ENCODE measurements at regions not wholly inside any gene's neighbourhood (a gene's known extent, or its start where the extent isn't known, plus 50 kb on each side); places are given as distances from the start of the nearest gene placed in this dataset.

DNA sequence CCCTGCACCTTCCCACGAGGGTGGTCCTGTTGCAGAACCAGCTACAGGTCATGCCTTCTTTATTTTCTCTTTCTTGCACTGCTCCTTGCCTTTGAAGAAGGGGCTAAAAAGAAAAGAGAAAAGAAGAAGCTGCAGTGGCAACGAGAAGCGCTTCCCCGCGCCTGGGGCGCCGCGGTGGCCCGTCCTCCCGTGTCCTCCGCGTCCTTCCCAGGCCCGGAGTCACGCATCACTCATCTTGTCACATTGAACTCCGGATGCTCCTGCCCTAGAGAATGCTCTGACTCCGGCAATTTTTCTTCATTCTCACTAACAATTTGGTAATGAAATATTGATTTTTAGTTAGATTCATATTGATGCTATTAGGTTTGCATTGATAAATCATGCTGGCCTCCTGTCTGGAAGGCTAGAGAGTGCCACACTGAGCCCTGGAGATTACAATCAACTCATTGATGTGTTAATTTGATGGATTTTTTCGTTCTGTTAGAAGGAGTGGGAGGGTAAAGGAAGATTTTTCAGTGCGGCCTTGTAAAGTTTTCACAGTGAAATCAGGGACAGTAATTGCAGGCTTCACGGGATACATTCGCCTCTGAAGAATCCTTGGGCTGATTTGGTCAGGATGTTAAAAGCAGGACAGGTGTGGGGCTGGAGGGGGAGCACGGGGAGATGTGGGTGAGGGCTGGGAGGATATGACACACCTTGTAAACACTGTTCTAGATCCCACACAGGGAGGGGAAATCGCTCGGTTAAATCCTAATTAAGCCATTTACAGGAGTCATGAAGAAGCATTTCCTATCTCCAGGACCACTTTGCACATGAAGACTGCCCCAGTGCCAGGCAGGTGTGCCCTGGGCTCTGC, 349.3 kb downstream of the ZNF516 start:
- in situ Hi-C loops (cut with HindIII; ENCODE audit: low pct_ligation_motif_present, low pct_unique_long_range_greater_than_20kb, low sequenced_read_pairs), result no loop called here
- no peak for DNase-seq

DNA sequence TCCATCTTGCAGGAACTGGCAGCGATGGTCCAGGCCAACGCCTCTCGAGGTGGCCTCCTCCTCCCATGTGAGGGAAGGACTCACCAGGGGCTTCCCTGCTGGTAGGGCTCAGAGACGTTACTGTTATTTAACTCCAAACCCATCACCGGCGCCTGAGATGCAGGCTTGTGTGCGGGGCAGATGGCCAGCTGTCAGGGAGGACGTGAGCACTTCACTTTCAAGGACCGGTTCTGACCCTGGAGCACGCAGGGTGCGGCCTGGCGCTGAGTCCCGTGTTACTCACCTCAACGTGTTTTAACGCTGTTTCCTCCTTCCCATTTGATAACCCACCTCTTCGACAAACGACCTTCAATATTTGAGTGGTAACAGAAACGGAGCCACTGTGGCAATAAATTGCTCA, 350.2 kb downstream of the ZNF516 start:
- in situ Hi-C loops (cut with HindIII; ENCODE audit: low pct_ligation_motif_present, low pct_unique_long_range_greater_than_20kb, low sequenced_read_pairs), result no loop called here
- no peak for DNase-seq

DNA sequence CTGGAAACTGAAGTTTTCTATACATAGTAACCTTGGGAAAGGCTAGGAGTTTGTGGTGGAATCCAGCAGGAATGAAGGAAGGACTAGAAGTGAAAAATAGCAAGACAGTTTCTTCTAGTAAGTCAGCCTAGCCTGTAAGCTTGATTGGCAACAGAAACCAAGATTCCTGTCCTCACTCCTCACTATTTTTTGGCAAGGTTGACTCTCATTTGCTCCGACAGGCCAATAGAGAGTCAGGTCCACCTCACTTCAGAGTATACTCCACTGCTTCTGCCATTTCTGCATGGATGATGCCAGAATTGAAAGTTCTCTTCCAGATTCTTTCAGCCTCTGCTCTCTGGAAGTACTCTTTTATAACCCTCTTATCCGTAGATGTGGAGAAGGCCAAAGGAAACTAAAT, 352.4 kb downstream of the ZNF516 start:
- DNase-seq, result no peak
- in situ Hi-C loops (cut with HindIII; ENCODE audit: low pct_ligation_motif_present, low pct_unique_long_range_greater_than_20kb, low sequenced_read_pairs), result no loop called here

DNA sequence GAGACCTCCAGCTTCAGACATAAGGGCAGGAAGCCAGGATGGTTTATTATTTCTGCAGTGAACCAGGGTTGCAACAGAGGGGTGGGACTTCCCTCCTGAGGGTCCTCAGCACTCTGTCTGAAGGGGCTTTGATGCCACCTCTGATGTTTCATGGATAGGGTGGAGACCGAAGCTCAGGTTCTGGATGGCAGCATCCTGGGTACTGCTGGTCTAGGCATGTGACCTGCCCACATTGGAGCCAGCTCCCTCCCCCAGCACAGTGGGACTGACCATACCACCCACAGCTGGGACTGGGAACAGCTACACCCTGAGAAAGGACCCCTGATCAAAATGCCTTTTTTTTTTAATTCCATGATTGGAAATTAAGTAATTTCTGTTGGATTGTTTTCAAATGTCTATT, 355.2 kb downstream of the ZNF516 start:
- in situ Hi-C loops (cut with HindIII; ENCODE audit: low pct_ligation_motif_present, low pct_unique_long_range_greater_than_20kb, low sequenced_read_pairs), result no loop called here
- DNase-seq, result no peak

DNA sequence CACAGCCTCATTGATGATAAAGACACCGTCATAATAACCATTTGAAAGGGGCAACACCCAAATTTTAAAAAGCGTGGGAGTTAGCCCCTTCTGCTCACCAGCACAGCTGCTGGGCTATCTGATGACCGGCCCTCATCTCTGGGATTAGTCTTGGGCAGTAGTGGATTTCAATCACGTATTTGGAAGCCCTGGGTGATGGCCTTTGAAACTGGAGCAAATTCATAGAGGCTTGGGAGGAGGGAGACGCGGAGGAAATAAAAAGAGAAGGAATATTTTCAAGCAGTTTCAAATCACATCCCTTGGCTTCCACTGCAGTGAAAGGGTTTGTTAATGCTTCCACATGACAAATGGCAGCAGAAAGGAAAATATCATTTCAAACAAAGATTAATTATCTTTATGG, 357.8 kb downstream of the ZNF516 start:
- DNase-seq, result no peak
- in situ Hi-C loops (cut with HindIII; ENCODE audit: low pct_ligation_motif_present, low pct_unique_long_range_greater_than_20kb, low sequenced_read_pairs), result no loop called here

DNA sequence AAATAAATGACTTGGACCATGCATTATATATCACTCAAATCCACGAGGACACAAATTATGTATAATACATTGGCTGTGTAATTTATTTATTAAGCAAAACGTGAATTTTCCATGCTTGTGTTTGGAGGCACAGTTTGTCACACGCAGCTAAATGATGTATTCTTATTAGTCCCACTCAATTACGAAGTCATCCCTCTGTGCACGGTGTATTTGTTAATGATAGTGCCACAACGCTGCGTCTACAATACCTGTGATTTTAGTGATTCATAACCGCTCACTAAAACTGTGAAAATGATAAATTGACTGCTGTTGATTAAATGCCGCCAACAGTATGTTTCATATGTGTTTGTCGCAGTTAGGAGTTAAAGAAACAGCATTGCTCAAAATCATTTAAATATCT, 358.3 kb downstream of the ZNF516 start:
- in situ Hi-C loops (cut with HindIII; ENCODE audit: low pct_ligation_motif_present, low pct_unique_long_range_greater_than_20kb, low sequenced_read_pairs), result no loop called here

DNA sequence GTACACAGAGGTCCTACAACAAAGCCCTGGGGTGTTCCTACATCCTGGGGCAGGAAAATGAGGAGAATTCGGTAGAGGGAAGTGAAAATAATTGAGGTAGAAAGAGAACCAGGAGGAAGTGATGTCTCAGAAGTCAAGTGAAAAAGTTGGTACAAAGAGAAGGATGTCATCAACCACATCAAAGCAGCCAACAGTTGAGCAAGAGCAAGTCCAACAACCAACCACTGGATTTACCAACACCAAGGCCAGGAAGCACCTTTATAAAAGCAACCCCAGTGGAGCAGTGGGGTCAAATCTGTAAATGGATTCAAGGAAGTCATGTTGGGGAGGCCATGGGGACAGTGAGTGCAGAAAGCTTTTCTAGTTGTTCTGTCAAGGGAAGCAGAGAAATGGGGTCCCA, 360.4 kb downstream of the ZNF516 start:
- DNase-seq, result no peak
- in situ Hi-C loops (cut with HindIII; ENCODE audit: low pct_ligation_motif_present, low pct_unique_long_range_greater_than_20kb, low sequenced_read_pairs), result no loop called here

More for the DNA sequence above, 358.3 kb downstream of the ZNF516 start:
- no peak for DNase-seq

GRCh38 chr18:76133873-76134272, 361.2 kb downstream of the ZNF516 start:
- in situ Hi-C loops (cut with HindIII; ENCODE audit: low pct_ligation_motif_present, low pct_unique_long_range_greater_than_20kb, low sequenced_read_pairs), result no loop called here
- no peak for DNase-seq

DNA sequence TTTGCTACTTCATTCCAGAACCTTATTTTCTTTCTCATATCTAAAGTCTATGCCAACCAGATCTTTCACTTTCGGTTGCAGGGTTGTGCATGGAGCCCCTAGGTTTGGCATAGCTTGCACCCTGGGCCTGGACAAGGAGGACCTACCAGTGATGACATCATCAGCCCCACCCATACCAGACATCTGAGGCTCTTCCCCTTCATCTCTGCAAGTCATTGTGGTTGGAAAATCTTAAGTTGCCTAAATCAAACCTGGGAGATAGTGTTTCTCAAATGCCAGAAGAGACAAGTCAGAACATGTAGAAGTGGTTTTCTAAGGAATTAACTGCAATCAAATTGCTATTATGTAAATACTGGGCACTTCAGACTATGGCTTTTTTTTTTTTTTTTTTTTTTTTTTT, 363.3 kb downstream of the ZNF516 start:
- in situ Hi-C loops (cut with HindIII; ENCODE audit: low pct_ligation_motif_present, low pct_unique_long_range_greater_than_20kb, low sequenced_read_pairs), result no loop called here
- DNase-seq, result no peak

GRCh38 chr18:76130845-76131244, 364.2 kb downstream of the ZNF516 start:
- in situ Hi-C loops (cut with HindIII; ENCODE audit: low pct_ligation_motif_present, low pct_unique_long_range_greater_than_20kb, low sequenced_read_pairs), result no loop called here
- DNase-seq, result no peak

DNA sequence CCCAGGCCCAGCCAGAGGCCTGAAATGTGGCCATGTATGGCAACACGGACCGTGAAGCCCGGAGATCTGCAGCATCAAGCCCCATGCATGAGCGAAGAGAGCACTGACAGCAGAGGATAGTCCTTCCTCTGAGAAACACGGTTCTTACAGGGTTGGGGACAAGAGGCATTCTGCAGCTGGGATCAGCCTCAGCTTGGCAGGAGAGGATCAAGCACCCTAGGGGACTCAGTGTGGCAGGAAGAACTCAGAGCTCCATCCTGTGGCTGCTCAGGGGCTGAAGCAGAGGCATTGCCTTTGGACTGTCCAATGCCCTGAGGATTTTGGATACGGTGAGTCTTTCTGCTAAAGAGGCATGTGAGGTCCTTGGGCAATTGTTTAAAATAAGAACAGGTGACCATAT, 368.7 kb downstream of the ZNF516 start:
- no peak for DNase-seq
- in situ Hi-C loops (cut with HindIII; ENCODE audit: low pct_ligation_motif_present, low pct_unique_long_range_greater_than_20kb, low sequenced_read_pairs), result no loop called here

GRCh38 chr18:76121011-76121410, 374.0 kb downstream of the ZNF516 start:
- DNase-seq, result no peak

DNA sequence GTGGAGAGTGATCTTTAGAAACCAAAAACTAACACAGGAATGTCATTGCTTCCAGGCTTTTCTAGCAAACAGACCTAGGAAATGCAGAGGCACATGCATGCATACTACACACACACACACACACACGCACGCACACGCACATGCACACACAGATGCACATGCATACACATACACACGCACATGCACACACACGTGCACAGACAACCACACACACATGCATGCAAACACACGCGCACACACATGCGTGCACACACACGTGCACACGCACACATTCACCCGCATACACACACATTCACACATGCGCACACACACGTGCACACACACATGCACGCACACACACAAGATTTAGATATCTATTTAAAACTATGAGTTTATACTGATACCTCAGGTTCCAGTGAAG, 379.5 kb downstream of the ZNF516 start:
- in situ Hi-C loops (cut with HindIII; ENCODE audit: low pct_ligation_motif_present, low pct_unique_long_range_greater_than_20kb, low sequenced_read_pairs), result no loop called here
- no peak for DNase-seq

More at GRCh38 chr18:76121011-76121410, 374.0 kb downstream of the ZNF516 start:
- in situ Hi-C loops (cut with HindIII; ENCODE audit: low pct_ligation_motif_present, low pct_unique_long_range_greater_than_20kb, low sequenced_read_pairs), result no loop called here

DNA sequence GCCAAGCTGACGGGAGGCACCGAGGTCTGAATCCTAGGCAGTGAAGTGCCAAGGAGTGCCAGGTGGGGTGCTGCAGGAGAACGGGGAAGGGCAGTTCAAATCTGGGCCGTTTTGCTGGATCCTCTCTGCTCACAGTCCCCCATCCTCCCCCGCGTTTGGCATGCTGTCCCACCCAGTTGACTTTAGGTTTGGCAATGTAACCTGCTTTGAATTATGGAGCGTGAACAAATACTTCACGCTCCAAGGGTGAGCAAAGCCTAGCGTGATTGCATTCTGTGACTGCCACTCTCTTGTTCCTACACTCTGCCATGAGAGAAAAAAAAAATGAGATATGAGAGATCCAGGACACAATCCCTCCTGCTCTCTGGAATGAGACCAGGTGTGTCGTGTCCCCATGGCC, 381.9 kb downstream of the ZNF516 start:
- in situ Hi-C loops (cut with HindIII; ENCODE audit: low pct_ligation_motif_present, low pct_unique_long_range_greater_than_20kb, low sequenced_read_pairs), result no loop called here
- DNase-seq, result no peak

DNA sequence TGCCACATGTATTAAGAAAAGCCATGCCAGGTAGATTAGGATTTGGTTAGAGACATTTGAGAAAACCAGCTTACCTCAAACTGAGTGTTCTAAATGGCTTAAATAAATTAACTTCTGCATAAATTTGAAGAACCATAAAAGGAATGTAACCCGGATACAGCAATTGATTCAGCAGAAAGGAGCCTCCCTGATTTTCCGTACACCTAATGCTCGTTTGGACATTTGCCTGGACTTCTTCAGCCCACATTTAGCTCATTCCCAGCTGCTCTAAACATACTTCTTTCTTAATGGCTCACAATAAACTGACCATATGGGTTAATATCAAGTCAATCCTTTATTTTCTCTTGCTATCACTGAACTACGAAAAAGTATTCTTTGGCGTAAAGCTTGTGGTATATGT, 392.4 kb downstream of the ZNF516 start:
- in situ Hi-C loops (cut with HindIII; ENCODE audit: low pct_ligation_motif_present, low pct_unique_long_range_greater_than_20kb, low sequenced_read_pairs), result no loop called here
- DNase-seq, result no peak

DNA sequence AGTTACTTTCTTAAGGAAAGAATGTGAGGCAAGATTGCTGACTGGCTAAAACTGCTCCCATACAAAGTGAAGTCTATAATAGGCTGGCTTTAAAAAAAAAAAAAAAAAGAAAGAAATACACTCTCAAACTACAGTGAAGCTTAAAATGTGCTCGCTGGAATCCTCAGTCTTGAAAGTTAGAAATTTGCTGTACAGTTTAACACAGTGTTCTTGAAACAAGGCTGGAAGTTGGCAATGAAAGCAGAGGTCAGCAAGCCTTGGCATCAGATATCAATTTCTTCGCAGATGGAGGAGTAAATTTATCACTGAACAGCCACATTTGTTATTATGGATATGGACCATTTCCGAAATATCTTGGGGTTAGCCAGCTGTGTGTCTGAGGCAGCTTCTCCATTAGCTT, 392.9 kb downstream of the ZNF516 start:
- in situ Hi-C loops (cut with HindIII; ENCODE audit: low pct_ligation_motif_present, low pct_unique_long_range_greater_than_20kb, low sequenced_read_pairs), result no loop called here
- DNase-seq, result no peak

DNA sequence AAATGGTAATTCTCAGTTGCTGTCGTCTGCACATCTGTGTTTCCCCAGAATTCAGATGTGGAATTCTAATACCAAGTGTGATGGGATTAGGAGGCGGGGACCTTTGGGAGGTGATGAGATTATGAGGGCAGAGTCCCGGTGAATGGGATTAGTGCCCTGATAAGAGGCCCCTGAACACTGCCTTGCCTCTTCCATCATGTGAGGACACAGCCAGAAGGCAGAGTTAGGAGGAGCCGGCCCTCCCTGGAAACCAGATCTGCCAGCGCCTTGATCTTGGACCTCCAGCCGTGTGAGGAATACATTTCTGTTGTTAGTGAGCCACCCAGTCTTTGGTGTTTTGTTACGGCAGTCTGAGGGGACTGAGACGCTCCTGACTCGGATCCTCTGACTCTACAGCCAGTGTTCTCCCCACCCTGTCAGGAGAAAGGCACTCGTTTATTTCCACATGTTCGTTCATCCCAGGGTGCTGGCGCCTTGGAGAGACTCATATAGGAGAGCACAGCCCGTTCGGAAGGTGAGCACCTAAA, 395.0 kb downstream of the ZNF516 start:
- in situ Hi-C loops (cut with HindIII; ENCODE audit: low pct_ligation_motif_present, low pct_unique_long_range_greater_than_20kb, low sequenced_read_pairs), result no loop called here
- DNase-seq, result no peak

DNA sequence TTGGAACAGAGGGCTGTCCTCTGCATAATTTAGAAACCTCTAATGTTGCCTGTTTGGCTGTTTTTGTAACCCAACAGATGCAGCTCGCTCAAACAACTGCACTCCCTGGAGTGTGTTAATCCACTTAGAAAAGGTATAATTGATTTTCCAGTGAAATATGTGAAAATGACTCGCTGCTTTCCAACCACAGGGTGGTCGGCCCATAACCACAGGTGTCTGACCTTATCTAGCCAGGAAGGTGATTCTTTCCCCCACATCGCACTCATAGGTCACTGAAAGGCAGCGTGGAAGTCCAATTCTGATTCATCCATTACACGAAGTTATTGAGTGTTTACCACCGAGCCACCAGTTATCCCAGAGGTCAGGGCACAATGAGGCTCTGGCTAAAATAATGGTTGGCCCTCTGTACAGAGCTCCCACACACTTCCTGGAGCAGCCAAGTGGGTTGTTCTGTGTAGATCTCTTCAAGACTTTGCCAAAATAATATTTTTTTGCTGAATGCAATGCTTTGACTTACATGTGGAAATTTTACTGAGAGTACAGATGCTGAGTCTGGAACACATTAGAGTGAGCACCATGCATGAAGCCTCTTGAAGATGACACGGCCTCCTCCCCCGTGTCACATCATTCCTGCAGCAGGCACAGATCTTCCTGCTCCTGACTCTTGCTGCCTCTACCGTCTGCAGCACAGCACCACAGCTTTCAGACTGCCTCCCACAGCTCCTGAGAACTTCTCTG, 396.2 kb downstream of the ZNF516 start:
- no peak for DNase-seq
- in situ Hi-C loops (cut with HindIII; ENCODE audit: low pct_ligation_motif_present, low pct_unique_long_range_greater_than_20kb, low sequenced_read_pairs), result no loop called here

- in situ Hi-C loops (cut with HindIII; ENCODE audit: low pct_ligation_motif_present, low pct_unique_long_range_greater_than_20kb, low sequenced_read_pairs), result no loop called here
These were observed 413.5 kb downstream of the ZNF516 start for GRCh38 chr18:76081536-76081935.

GRCh38 chr18:76080430-76080829, 414.6 kb downstream of the ZNF516 start:
- in situ Hi-C loops (cut with HindIII; ENCODE audit: low pct_ligation_motif_present, low pct_unique_long_range_greater_than_20kb, low sequenced_read_pairs), result no loop called here
- DNase-seq, result no peak

More at GRCh38 chr18:76081536-76081935, 413.5 kb downstream of the ZNF516 start:
- DNase-seq, result no peak

All from ACHN (cell line).